Thyroid gland (tissue), 4 donors: ENCODE measurements at regions not wholly inside any gene's neighbourhood (a gene's known extent, or its start where the extent isn't known, plus 50 kb on each side); places are given as distances from the start of the nearest gene placed in this dataset.

Experiments
- POLR2A ChIP-seq, 2 donors: fragments of 450-650 bp; IDR thresholded peaks; one replicate each; pipeline ENCODE4 v1.6.1; 2017; ENCODE audit warnings: antibody characterized with exemption in 2 of 2, mild to moderate bottlenecking in 2 of 2, moderate library complexity in 1 of 2
- TF ChIP-seq, protein P1 (sequence below), 6 experiments: fragments of 200-600 bp in 3 of 6; fragments of 450-650 bp in 3 of 6; sonication (generic) in 3 of 6; IDR thresholded peaks; one replicate each; pipeline ENCODE4 v1.5.1; 2016 to 2019; ENCODE audit warnings: antibody characterized with exemption in 6 of 6, mild to moderate bottlenecking in 2 of 6, inconsistent platforms in 1 of 6, moderate library complexity in 1 of 6

DNA sequence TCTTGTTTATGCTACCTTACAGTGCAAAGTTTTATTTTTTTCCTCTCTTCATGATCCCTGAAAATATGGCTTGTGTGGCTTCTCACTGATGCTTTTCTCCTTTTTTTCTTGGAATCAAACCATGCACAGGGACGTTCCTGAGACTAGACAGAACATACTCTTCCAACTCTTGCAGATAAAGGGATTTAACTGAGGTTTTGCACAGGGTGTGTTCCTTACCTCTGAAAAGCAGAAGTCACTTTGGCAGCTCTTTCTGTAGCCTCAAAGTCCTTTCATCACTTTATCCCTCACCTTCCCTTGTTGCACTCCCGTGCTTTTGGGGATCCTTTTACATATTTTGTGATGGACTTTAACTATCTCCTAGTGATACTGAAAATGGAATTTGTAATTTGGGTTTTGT is 300.1 kb downstream of the SPRY1 start:
- TF ChIP-seq, protein P1, sequence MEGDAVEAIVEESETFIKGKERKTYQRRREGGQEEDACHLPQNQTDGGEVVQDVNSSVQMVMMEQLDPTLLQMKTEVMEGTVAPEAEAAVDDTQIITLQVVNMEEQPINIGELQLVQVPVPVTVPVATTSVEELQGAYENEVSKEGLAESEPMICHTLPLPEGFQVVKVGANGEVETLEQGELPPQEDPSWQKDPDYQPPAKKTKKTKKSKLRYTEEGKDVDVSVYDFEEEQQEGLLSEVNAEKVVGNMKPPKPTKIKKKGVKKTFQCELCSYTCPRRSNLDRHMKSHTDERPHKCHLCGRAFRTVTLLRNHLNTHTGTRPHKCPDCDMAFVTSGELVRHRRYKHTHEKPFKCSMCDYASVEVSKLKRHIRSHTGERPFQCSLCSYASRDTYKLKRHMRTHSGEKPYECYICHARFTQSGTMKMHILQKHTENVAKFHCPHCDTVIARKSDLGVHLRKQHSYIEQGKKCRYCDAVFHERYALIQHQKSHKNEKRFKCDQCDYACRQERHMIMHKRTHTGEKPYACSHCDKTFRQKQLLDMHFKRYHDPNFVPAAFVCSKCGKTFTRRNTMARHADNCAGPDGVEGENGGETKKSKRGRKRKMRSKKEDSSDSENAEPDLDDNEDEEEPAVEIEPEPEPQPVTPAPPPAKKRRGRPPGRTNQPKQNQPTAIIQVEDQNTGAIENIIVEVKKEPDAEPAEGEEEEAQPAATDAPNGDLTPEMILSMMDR (IDR thresholded peaks at IDR 0.05) = no peak
- TF ChIP-seq POLR2A (IDR thresholded peaks at IDR 0.05) = no peak
